SK-N-SH treated with all-trans-retinoic acid at 6 μM for 48 hours (cell line): ENCODE measurements at regions not wholly inside any gene's neighbourhood (a gene's known extent, or its start where the extent isn't known, plus 50 kb on each side); places are given as distances from the start of the nearest gene placed in this dataset.

ENCODE experiments used
- ATAC-seq: fragments of 200-7000 bp; cut with Tn5 transposase; 3 replicates; pipeline ENCODE4 v1.9.1; 2020; ENCODE audit warnings: mild to moderate bottlenecking, moderate library complexity
- ARNTL ChIP-seq: fragments of 450-650 bp; formaldehyde crosslinking; IDR thresholded peaks from 2 replicates; pipeline ENCODE4 v1.5.0; 2020; ENCODE audit warnings: low read depth, mild to moderate bottlenecking, moderate library complexity, borderline replicate concordance
- CREB5 ChIP-seq: fragments of 250-450 bp; sonication (Bioruptor Pico); IDR thresholded peaks from 2 replicates; pipeline ENCODE4 v1.5.1; 2020; ENCODE audit warnings: low read depth, mild to moderate bottlenecking, moderate library complexity
- CSDC2 ChIP-seq: fragments of 250-450 bp; sonication (Bioruptor Pico); IDR thresholded peaks from 2 replicates; pipeline ENCODE4 v1.5.0; 2020; ENCODE audit warnings: mild to moderate bottlenecking, moderate library complexity
- ESRRG ChIP-seq: fragments of 250-450 bp; sonication (Bioruptor Pico); IDR thresholded peaks from 2 replicates; pipeline ENCODE4 v1.6.1; 2021; ENCODE audit warnings: mild to moderate bottlenecking
- GLIS3 ChIP-seq: fragments of 250-450 bp; sonication (Bioruptor Pico); IDR thresholded peaks from 2 replicates; pipeline ENCODE4 v1.5.0; 2020; ENCODE audit warnings: mild to moderate bottlenecking, moderate library complexity
- ISL1 ChIP-seq: fragments of 250-450 bp; sonication (Bioruptor Pico); IDR thresholded peaks from 2 replicates; pipeline ENCODE4 v2.1.2; 2022; ENCODE audit warnings: mild to moderate bottlenecking, moderate library complexity
- OSR1 ChIP-seq: fragments of 250-450 bp; sonication (Bioruptor Pico); IDR thresholded peaks from 2 replicates; pipeline ENCODE4 v1.8.0; 2022; ENCODE audit warnings: moderate library complexity, mild to moderate bottlenecking, inconsistent platforms
- PATZ1 ChIP-seq: fragments of 250-450 bp; sonication (Bioruptor Pico); IDR thresholded peaks from 2 replicates; pipeline ENCODE4 v1.8.0; 2020; ENCODE audit warnings: mild to moderate bottlenecking, moderate library complexity, borderline replicate concordance
- PPARA ChIP-seq: fragments of 250-450 bp; sonication (Bioruptor Pico); IDR thresholded peaks from 2 replicates; pipeline ENCODE4 v1.5.0; 2020; ENCODE audit warnings: mild to moderate bottlenecking, borderline replicate concordance
- SNAI2 ChIP-seq: fragments of 250-450 bp; sonication (Bioruptor Pico); IDR thresholded peaks from 2 replicates; pipeline ENCODE4 v1.5.0; 2020; ENCODE audit warnings: mild to moderate bottlenecking, moderate library complexity
- TOX ChIP-seq: fragments of 250-450 bp; sonication (Bioruptor Pico); IDR thresholded peaks from 2 replicates; pipeline ENCODE4 v1.8.0; 2021; ENCODE audit warnings: mild to moderate bottlenecking, moderate library complexity, borderline replicate concordance
- TSHZ2 ChIP-seq: fragments of 250-450 bp; sonication (Bioruptor Pico); IDR thresholded peaks from 2 replicates; pipeline ENCODE4 v1.5.0; 2020; ENCODE audit warnings: mild to moderate bottlenecking, moderate library complexity
- ZC3H10 ChIP-seq: fragments of 250-450 bp; sonication (Bioruptor Pico); IDR thresholded peaks from 2 replicates; pipeline ENCODE4 v1.5.1; 2021; ENCODE audit warnings: mild to moderate bottlenecking, moderate library complexity
- ZFP3 ChIP-seq: fragments of 250-450 bp; sonication (Bioruptor Pico); IDR thresholded peaks from 2 replicates; pipeline ENCODE4 v1.5.0; 2020; ENCODE audit warnings: mild to moderate bottlenecking, moderate library complexity
- ZFP30 ChIP-seq: fragments of 450-650 bp; formaldehyde crosslinking; IDR thresholded peaks from 2 replicates; pipeline ENCODE4 v1.5.0; 2022; ENCODE audit warnings: mild to moderate bottlenecking, moderate library complexity
- ZNF70 ChIP-seq: fragments of 450-650 bp; formaldehyde crosslinking; IDR thresholded peaks from 2 replicates; pipeline ENCODE4 v1.5.0; 2020; ENCODE audit warnings: mild to moderate bottlenecking, moderate library complexity
- ZNF8 ChIP-seq: fragments of 450-650 bp; formaldehyde crosslinking; IDR thresholded peaks from 2 replicates; pipeline ENCODE4 v1.5.0; 2020; ENCODE audit warnings: mild to moderate bottlenecking, moderate library complexity
- TF ChIP-seq, protein P1 (sequence below): fragments of 250-450 bp; sonication (Bioruptor Pico); IDR thresholded peaks from 2 replicates; pipeline ENCODE4 v1.8.0; 2021; ENCODE audit warnings: low read depth, mild to moderate bottlenecking, moderate library complexity, borderline replicate concordance

- TF ChIP-seq TSHZ2 (CRISPR knock-in tag): no peak
- no peak for TF ChIP-seq PPARA (CRISPR knock-in tag)
- no peak for TF ChIP-seq ZC3H10
- no peak for TF ChIP-seq ZFP30
- TF ChIP-seq ZNF70: no peak
- TF ChIP-seq, protein P1, sequence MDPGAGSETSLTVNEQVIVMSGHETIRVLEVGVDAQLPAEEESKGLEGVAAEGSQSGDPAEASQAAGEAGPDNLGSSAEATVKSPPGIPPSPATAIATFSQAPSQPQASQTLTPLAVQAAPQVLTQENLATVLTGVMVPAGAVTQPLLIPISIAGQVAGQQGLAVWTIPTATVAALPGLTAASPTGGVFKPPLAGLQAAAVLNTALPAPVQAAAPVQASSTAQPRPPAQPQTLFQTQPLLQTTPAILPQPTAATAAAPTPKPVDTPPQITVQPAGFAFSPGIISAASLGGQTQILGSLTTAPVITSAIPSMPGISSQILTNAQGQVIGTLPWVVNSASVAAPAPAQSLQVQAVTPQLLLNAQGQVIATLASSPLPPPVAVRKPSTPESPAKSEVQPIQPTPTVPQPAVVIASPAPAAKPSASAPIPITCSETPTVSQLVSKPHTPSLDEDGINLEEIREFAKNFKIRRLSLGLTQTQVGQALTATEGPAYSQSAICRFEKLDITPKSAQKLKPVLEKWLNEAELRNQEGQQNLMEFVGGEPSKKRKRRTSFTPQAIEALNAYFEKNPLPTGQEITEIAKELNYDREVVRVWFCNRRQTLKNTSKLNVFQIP (CRISPR knock-in tag): no peak
- no peak for TF ChIP-seq TOX (CRISPR knock-in tag)
- no peak for TF ChIP-seq ISL1 (CRISPR knock-in tag)
- no peak for TF ChIP-seq CREB5 (CRISPR knock-in tag)
- TF ChIP-seq ARNTL: no peak
- no peak for TF ChIP-seq CSDC2 (CRISPR knock-in tag)
- TF ChIP-seq OSR1 (CRISPR knock-in tag): no peak
- no peak for TF ChIP-seq GLIS3 (CRISPR knock-in tag)
- TF ChIP-seq ZFP3 (CRISPR knock-in tag): no peak
- no peak for ATAC-seq
These were observed 107.6 kb downstream of the RMI2 start for GRCh38 chr16:11452746-11453389.

GRCh38 chr16:11456741-11457140 lies 111.5 kb downstream of the RMI2 start:
- no peak for ATAC-seq
- TF ChIP-seq CSDC2 (CRISPR knock-in tag) (no peak), PATZ1 (CRISPR knock-in tag) (no peak), ZNF8 (no peak), ZFP30 (no peak), SNAI2 (CRISPR knock-in tag) (no peak), TSHZ2 (CRISPR knock-in tag) (no peak), ESRRG (no peak)
- TF ChIP-seq, protein P1 (CRISPR knock-in tag): no peak
